ENCODE measurements at regions not wholly inside any gene's neighbourhood (a gene's known extent, or its start where the extent isn't known, plus 50 kb on each side); places are given as distances from the start of the nearest gene placed in this dataset.

DNA sequence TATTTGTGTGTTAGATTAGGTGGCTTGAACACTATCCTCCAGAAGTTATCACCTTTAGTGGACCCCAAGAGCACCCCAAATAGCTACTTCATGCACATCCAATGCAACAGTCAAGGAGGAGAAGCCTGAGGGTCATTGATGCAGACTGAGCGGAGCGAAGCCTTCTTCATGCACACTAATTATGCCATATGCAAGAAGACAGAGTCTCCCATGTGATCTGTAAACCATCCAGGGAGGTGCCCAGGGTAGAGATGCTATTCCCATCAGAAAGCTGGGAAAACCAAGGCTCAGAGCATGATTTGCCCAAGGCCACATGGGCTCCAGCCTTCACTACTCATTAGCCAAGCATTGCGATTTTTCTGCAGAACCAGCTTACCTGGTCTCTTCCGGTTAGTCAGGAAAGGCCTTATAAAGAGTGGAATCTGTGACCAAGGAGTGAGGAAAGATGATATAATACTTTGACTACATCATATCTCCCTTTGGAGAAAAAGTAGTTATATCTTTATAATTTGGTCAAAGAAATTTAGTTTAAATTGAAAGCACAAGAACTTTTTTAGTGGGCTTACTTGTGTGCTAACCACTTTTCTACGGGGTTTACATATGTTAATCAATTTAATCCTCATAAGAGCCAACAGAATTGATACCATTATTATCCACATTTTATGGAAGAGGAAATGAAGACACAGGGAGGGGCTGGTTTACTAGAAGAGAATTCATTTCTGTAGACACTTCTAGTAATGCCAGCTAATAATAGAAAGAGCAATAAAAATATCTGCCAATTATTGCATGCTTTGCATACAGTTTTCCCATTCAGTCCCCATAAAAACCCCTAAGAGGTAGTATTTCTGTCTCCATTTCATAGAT is 220.0 kb downstream of the ESM1 start:
- Histone ChIP-seq H3K9me3 (replicated peaks; ENCODE audit: insufficient read depth, low read length) (no peaks in the 10 kb centered on the region), H3K27me3 (replicated peaks; ENCODE audit: insufficient read depth, low read length) (no peaks in the 10 kb centered on the region), H2AFZ (ENCODE audit: low read length) (no peak overlapping the region), H3K9me2 (replicated peaks; ENCODE audit: insufficient read depth, low read length) (no peaks in the 10 kb centered on the region), H4K20me1 (ENCODE audit: insufficient read depth, low read length) (no peaks in the 10 kb centered on the region), H3K9ac (ENCODE audit: low read length) (no peak overlapping the region), H3K4me2 (ENCODE audit: low read depth, low read length) (no peak overlapping the region), H3K79me2 (ENCODE audit: low read length) (no peaks in the 10 kb centered on the region), H3F3A (ENCODE audit: insufficient read depth, low read length) (no peaks in the 10 kb centered on the region), H3K4me1 (ENCODE audit: low read length) (no peaks in the 10 kb centered on the region), H3K36me3 (replicated peaks; ENCODE audit: insufficient read depth, low read length) (no peaks in the 10 kb centered on the region), H3K27ac (ENCODE audit: low read length) (no peak overlapping the region), H3K4me3 (ENCODE audit: low read length) (no peak overlapping the region)
- DNase-seq, result no peak
- TF ChIP-seq, protein P1, sequence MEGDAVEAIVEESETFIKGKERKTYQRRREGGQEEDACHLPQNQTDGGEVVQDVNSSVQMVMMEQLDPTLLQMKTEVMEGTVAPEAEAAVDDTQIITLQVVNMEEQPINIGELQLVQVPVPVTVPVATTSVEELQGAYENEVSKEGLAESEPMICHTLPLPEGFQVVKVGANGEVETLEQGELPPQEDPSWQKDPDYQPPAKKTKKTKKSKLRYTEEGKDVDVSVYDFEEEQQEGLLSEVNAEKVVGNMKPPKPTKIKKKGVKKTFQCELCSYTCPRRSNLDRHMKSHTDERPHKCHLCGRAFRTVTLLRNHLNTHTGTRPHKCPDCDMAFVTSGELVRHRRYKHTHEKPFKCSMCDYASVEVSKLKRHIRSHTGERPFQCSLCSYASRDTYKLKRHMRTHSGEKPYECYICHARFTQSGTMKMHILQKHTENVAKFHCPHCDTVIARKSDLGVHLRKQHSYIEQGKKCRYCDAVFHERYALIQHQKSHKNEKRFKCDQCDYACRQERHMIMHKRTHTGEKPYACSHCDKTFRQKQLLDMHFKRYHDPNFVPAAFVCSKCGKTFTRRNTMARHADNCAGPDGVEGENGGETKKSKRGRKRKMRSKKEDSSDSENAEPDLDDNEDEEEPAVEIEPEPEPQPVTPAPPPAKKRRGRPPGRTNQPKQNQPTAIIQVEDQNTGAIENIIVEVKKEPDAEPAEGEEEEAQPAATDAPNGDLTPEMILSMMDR (IDR thresholded peaks at IDR 0.05; ENCODE audit: low read length), result no peak
- TF ChIP-seq EZH2phosphoT487 (IDR thresholded peaks at IDR 0.05; ENCODE audit: low read length) (no peak), EZH2 (optimal IDR thresholded peaks at IDR 0.05; ENCODE audit: low read depth, low read length) (no peak)

DNA sequence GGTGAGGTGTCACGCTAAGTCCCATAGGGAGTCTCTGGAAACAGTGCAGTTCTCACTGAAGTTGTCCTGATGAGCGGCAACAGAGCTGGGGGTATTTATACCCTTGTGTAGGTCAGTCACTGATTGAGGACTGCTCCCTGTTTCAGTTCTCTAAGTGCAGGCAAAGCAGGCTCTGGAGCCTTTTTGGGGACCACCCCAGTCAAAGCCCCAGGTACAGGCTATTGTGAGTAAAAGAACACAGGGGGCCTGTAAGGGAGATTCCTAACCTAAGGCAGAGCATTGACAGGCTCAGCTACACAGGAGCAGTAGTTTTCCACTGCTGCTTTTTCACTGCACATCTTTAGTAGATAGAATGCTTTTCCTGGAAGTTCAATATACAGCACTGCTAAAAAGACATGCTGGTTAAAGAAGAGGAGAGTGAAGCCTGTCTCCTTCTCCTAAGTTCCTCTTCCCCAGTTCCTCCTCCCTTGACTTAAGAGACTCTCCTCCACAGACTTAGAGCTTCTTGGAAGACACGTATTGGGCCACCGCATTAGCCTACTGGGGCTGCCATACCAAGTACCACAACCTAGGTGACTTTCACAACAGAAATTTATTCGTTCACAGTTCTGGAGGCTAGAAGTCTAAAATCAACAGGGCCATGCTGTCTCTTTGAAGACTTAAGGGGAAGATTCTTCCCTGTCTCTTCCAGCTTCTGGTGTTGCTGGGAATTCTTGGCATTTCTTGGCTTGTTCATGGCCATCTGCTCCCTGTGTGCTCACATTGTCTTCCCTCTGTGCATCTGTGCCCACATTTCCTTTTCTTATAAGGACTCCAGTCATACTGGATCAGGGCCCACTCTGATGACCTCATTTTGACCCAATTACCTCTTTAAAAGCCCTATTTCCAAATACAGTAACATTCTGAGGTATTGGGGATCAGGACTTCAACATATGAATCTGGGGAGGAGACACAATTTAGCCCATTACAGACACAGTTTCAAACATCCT is 221.0 kb downstream of the ESM1 start:
- H3K9me2 ChIP-seq (replicated peaks; ENCODE audit: insufficient read depth, low read length), result no peaks in the 10 kb centered on the region
- DNase-seq, result no peak
- H3K9ac ChIP-seq (ENCODE audit: low read length), result no peak overlapping the region
- no peak overlapping the region for H2AFZ ChIP-seq (ENCODE audit: low read length)
- H3K9me3 ChIP-seq (replicated peaks; ENCODE audit: insufficient read depth, low read length), result no peaks in the 10 kb centered on the region
- H3K36me3 ChIP-seq (replicated peaks; ENCODE audit: insufficient read depth, low read length), result no peaks in the 10 kb centered on the region
- H3K27ac ChIP-seq (ENCODE audit: low read length), result no peak overlapping the region
- no peaks in the 10 kb centered on the region for H3K27me3 ChIP-seq (replicated peaks; ENCODE audit: insufficient read depth, low read length)
- no peak overlapping the region for H3K4me2 ChIP-seq (ENCODE audit: low read depth, low read length)
- H3F3A ChIP-seq (ENCODE audit: insufficient read depth, low read length), result no peaks in the 10 kb centered on the region
- no peaks in the 10 kb centered on the region for H4K20me1 ChIP-seq (ENCODE audit: insufficient read depth, low read length)
- no peak overlapping the region for H3K4me3 ChIP-seq (ENCODE audit: low read length)
- TF ChIP-seq EZH2 (optimal IDR thresholded peaks at IDR 0.05; ENCODE audit: low read depth, low read length) (no peak), EZH2phosphoT487 (IDR thresholded peaks at IDR 0.05; ENCODE audit: low read length) (no peak)
- TF ChIP-seq, protein P1 (IDR thresholded peaks at IDR 0.05; ENCODE audit: low read length), result no peak
- H3K79me2 ChIP-seq (ENCODE audit: low read length), result no peaks in the 10 kb centered on the region
- H3K4me1 ChIP-seq (ENCODE audit: low read length), result no peaks in the 10 kb centered on the region

DNA sequence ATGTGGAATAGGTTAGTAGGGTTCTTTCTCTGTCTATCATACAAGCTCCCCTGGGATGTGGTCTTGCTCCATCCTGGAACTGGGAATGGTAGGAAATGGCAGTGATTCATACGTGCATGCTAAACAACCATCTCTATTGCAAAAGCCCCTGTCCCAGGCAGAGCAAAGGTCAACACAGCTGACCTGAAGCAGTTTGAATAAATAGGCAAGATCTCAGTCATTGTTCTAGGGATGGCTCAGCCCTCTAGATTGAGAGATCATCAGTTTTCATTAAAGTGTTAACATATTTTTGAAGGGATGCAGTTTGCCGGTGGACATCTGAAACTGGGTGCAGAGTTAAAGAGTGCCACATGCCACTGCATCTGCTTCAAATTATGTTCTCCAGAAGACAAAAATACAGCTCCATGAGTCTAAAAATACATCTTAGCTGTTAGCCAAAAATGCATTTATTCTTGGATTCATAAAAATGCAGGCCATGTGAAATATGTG is 224.1 kb downstream of the ESM1 start:
- Histone ChIP-seq H3K27me3 (replicated peaks; ENCODE audit: insufficient read depth, low read length) (no peaks in the 10 kb centered on the region), H2AFZ (ENCODE audit: low read length) (no peak overlapping the region), H3K9ac (ENCODE audit: low read length) (no peak overlapping the region), H3K4me3 (ENCODE audit: low read length) (no peak overlapping the region), H3K9me3 (replicated peaks; ENCODE audit: insufficient read depth, low read length) (no peaks in the 10 kb centered on the region), H3K4me2 (ENCODE audit: low read depth, low read length) (no peak overlapping the region), H3F3A (ENCODE audit: insufficient read depth, low read length) (no peaks in the 10 kb centered on the region), H3K27ac (ENCODE audit: low read length) (no peak overlapping the region), H3K4me1 (ENCODE audit: low read length) (0 out of 2 replicates have a peak, but pooled peaks cover 2% of the 10 kb centered on the region), H4K20me1 (ENCODE audit: insufficient read depth, low read length) (no peaks in the 10 kb centered on the region), H3K79me2 (ENCODE audit: low read length) (no peaks in the 10 kb centered on the region), H3K36me3 (replicated peaks; ENCODE audit: insufficient read depth, low read length) (no peaks in the 10 kb centered on the region), H3K9me2 (replicated peaks; ENCODE audit: insufficient read depth, low read length) (no peaks in the 10 kb centered on the region)
- TF ChIP-seq, protein P1 (IDR thresholded peaks at IDR 0.05; ENCODE audit: low read length), result no peak
- TF ChIP-seq EZH2phosphoT487 (IDR thresholded peaks at IDR 0.05; ENCODE audit: low read length) (no peak), EZH2 (optimal IDR thresholded peaks at IDR 0.05; ENCODE audit: low read depth, low read length) (no peak)
- no peak for DNase-seq
